ENCODE measurements at regions not wholly inside any gene's neighbourhood (a gene's known extent, or its start where the extent isn't known, plus 50 kb on each side); places are given as distances from the start of the nearest gene placed in this dataset.

GRCh38 chr20:60669211-60669610, 582.9 kb upstream of the CDH4 start:
- Histone ChIP-seq H3K27me3 (ENCODE audit: insufficient read depth, low read length) (no peaks in the 10 kb centered on the region), H2AK5ac (ENCODE audit: low read length) (no peak overlapping the region), H3K79me1 (ENCODE audit: low read length) (no peaks in the 10 kb centered on the region), H4K8ac (ENCODE audit: low read depth, low read length) (no peak overlapping the region), H4K12ac (ENCODE audit: low read depth, low read length) (no peak overlapping the region), H3K9me3 (ENCODE audit: insufficient read depth, low read depth, low read length) (no peaks in the 10 kb centered on the region), H3K79me2 (ENCODE audit: control insufficient read depth, insufficient read depth, low read length, poor library complexity) (no peaks in the 10 kb centered on the region), H2BK120ac (ENCODE audit: insufficient read depth, low read length, poor library complexity) (no peak overlapping the region), H3K27ac (ENCODE audit: low read depth, low read length) (no peak overlapping the region), H2BK5ac (ENCODE audit: low read depth, low read length, poor library complexity) (no peak overlapping the region), H3K4me2 (ENCODE audit: low read length) (no peak overlapping the region), H3K36me3 (ENCODE audit: control insufficient read depth in 1 of 2, insufficient read depth in 2 of 2, low read length in 2 of 2) (no peaks in the 10 kb centered on the region), H3K4ac (ENCODE audit: low read depth, low read length) (no peak overlapping the region), H2BK12ac (ENCODE audit: low read length) (no peak overlapping the region), H3K18ac (ENCODE audit: low read length) (no peak overlapping the region), H4K91ac (ENCODE audit: low read depth, low read length) (no peak overlapping the region), H3K14ac (ENCODE audit: low read length) (no peak overlapping the region), H3K4me1 (ENCODE audit: control insufficient read depth in 1 of 2, insufficient read depth in 2 of 2, low read length in 2 of 2) (no peaks in the 10 kb centered on the region), H2AFZ (ENCODE audit: insufficient read depth, low read length, poor library complexity) (no peak overlapping the region), H3K23ac (ENCODE audit: low read length) (no peak overlapping the region), H3K4me3 (ENCODE audit: low read depth, low read length) (no peak overlapping the region), H3K9ac (ENCODE audit: low read length) (no peak overlapping the region)
- DNase-seq, result no peak
- no CpG with 5 or more reads among the region's 7 CpGs for WGBS (ENCODE audit: extremely low coverage, insufficient coverage, insufficient read length)

GRCh38 chr20:60676011-60676410, 576.0 kb upstream of the CDH4 start:
- no peak overlapping the region for H3K4ac ChIP-seq (ENCODE audit: low read depth, low read length)
- no peak overlapping the region for H3K4me3 ChIP-seq (ENCODE audit: low read depth, low read length)
- H3K79me2 ChIP-seq (ENCODE audit: control insufficient read depth, insufficient read depth, low read length, poor library complexity), result no peaks in the 10 kb centered on the region
- no peaks in the 10 kb centered on the region for H3K27me3 ChIP-seq (ENCODE audit: insufficient read depth, low read length)
- H2AK5ac ChIP-seq (ENCODE audit: low read length), result no peak overlapping the region
- DNase-seq, result no peak
- no peak overlapping the region for H2BK5ac ChIP-seq (ENCODE audit: low read depth, low read length, poor library complexity)
- no peaks in the 10 kb centered on the region for H3K4me1 ChIP-seq (ENCODE audit: control insufficient read depth in 1 of 2, insufficient read depth in 2 of 2, low read length in 2 of 2)
- no peak overlapping the region for H3K18ac ChIP-seq (ENCODE audit: low read length)
- no peak overlapping the region for H3K14ac ChIP-seq (ENCODE audit: low read length)
- H4K12ac ChIP-seq (ENCODE audit: low read depth, low read length), result no peak overlapping the region
- H4K91ac ChIP-seq (ENCODE audit: low read depth, low read length), result no peak overlapping the region
- H3K4me2 ChIP-seq (ENCODE audit: low read length), result no peak overlapping the region
- no peak overlapping the region for H2BK12ac ChIP-seq (ENCODE audit: low read length)
- no peak overlapping the region for H3K27ac ChIP-seq (ENCODE audit: low read depth, low read length)
- no peak overlapping the region for H2BK120ac ChIP-seq (ENCODE audit: insufficient read depth, low read length, poor library complexity)
- H3K36me3 ChIP-seq (ENCODE audit: control insufficient read depth in 1 of 2, insufficient read depth in 2 of 2, low read length in 2 of 2), result no peaks in the 10 kb centered on the region
- H3K9me3 ChIP-seq (ENCODE audit: insufficient read depth, low read depth, low read length), result no peaks in the 10 kb centered on the region
- no peaks in the 10 kb centered on the region for H3K79me1 ChIP-seq (ENCODE audit: low read length)
- H3K9ac ChIP-seq (ENCODE audit: low read length), result no peak overlapping the region
- no peak overlapping the region for H2AFZ ChIP-seq (ENCODE audit: insufficient read depth, low read length, poor library complexity)
- H4K8ac ChIP-seq (ENCODE audit: low read depth, low read length), result no peak overlapping the region
- no peak overlapping the region for H3K23ac ChIP-seq (ENCODE audit: low read length)

DNA sequence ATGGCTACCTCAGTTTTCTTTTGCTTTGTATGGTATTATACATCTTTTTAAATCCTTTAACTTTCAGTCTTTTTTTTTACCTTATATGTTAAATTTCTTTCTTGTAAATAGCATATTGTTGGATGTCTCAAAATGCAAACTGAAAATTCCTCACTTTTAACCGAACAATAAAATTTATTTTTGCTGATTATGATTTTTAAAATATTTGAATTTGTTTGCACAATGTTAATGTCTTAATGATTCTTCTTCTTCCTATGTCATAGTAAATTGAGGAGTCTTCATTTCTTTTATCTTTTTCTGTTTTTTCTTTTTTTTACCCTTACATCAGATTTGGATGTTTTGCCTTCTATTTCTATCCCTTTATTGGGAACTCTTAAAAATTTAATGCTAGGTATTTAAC, 574.2 kb upstream of the CDH4 start:
- WGBS (ENCODE audit: extremely low coverage, insufficient coverage, insufficient read length), result no CpG with 5 or more reads among the region's 1 CpG
- no peak overlapping the region for H3K4me2 ChIP-seq (ENCODE audit: low read length)

DNA sequence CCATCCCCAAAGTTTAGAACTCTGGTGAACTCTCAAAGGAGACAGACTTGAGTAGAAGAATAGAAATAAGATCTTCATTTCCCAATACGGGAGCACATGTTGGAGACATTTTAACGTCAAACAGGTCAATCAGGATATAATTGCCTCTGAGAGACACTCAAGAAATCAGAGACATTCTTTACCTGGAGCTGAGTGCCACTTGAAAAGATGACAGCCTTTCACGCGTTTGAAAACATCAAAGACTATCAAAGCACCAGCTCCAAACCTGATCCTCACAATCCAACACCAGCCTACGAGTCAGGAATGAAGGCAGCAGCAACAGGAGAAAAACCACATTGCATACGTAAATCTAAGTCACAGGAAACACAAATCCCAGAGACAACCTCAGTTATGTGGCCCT, 571.5 kb upstream of the CDH4 start:
- H2AFZ ChIP-seq (ENCODE audit: insufficient read depth, low read length, poor library complexity), result no peak overlapping the region
- no peaks in the 10 kb centered on the region for H3K79me2 ChIP-seq (ENCODE audit: control insufficient read depth, insufficient read depth, low read length, poor library complexity)
- H3K23ac ChIP-seq (ENCODE audit: low read length), result no peak overlapping the region
- H2BK12ac ChIP-seq (ENCODE audit: low read length), result no peak overlapping the region
- H3K4me3 ChIP-seq (ENCODE audit: low read depth, low read length), result no peak overlapping the region
- no peak overlapping the region for H4K12ac ChIP-seq (ENCODE audit: low read depth, low read length)
- H3K27me3 ChIP-seq (ENCODE audit: insufficient read depth, low read length), result no peaks in the 10 kb centered on the region
- WGBS (ENCODE audit: extremely low coverage, insufficient coverage, insufficient read length), result no CpG with 5 or more reads among the region's 6 CpGs
- no peaks in the 10 kb centered on the region for H3K9me3 ChIP-seq (ENCODE audit: insufficient read depth, low read depth, low read length)
- no peak overlapping the region for H4K91ac ChIP-seq (ENCODE audit: low read depth, low read length)
- DNase-seq, result no peak
- H2BK120ac ChIP-seq (ENCODE audit: insufficient read depth, low read length, poor library complexity), result no peak overlapping the region
- H3K4me2 ChIP-seq (ENCODE audit: low read length), result no peak overlapping the region
- H2BK5ac ChIP-seq (ENCODE audit: low read depth, low read length, poor library complexity), result no peak overlapping the region
- H3K27ac ChIP-seq (ENCODE audit: low read depth, low read length), result no peak overlapping the region
- no peak overlapping the region for H3K18ac ChIP-seq (ENCODE audit: low read length)
- no peaks in the 10 kb centered on the region for H3K79me1 ChIP-seq (ENCODE audit: low read length)
- no peak overlapping the region for H3K14ac ChIP-seq (ENCODE audit: low read length)
- no peak overlapping the region for H3K4ac ChIP-seq (ENCODE audit: low read depth, low read length)
- H4K8ac ChIP-seq (ENCODE audit: low read depth, low read length), result no peak overlapping the region
- no peak overlapping the region for H3K9ac ChIP-seq (ENCODE audit: low read length)
- no peaks in the 10 kb centered on the region for H3K4me1 ChIP-seq (ENCODE audit: control insufficient read depth in 1 of 2, insufficient read depth in 2 of 2, low read length in 2 of 2)
- no peaks in the 10 kb centered on the region for H3K36me3 ChIP-seq (ENCODE audit: control insufficient read depth in 1 of 2, insufficient read depth in 2 of 2, low read length in 2 of 2)
- no peak overlapping the region for H2AK5ac ChIP-seq (ENCODE audit: low read length)

More for the DNA sequence above, 574.2 kb upstream of the CDH4 start:
- Histone ChIP-seq H3K27ac (ENCODE audit: low read depth, low read length) (no peak overlapping the region), H2AK5ac (ENCODE audit: low read length) (no peak overlapping the region), H2BK5ac (ENCODE audit: low read depth, low read length, poor library complexity) (no peak overlapping the region), H3K27me3 (ENCODE audit: insufficient read depth, low read length) (no peaks in the 10 kb centered on the region), H3K79me2 (ENCODE audit: control insufficient read depth, insufficient read depth, low read length, poor library complexity) (no peaks in the 10 kb centered on the region), H3K18ac (ENCODE audit: low read length) (no peak overlapping the region), H2BK12ac (ENCODE audit: low read length) (no peak overlapping the region), H3K9me3 (ENCODE audit: insufficient read depth, low read depth, low read length) (no peaks in the 10 kb centered on the region), H3K79me1 (ENCODE audit: low read length) (no peaks in the 10 kb centered on the region), H3K23ac (ENCODE audit: low read length) (no peak overlapping the region), H3K36me3 (ENCODE audit: control insufficient read depth in 1 of 2, insufficient read depth in 2 of 2, low read length in 2 of 2) (no peaks in the 10 kb centered on the region), H3K4me3 (ENCODE audit: low read depth, low read length) (no peak overlapping the region), H3K4me1 (ENCODE audit: control insufficient read depth in 1 of 2, insufficient read depth in 2 of 2, low read length in 2 of 2) (no peaks in the 10 kb centered on the region), H4K8ac (ENCODE audit: low read depth, low read length) (no peak overlapping the region), H2BK120ac (ENCODE audit: insufficient read depth, low read length, poor library complexity) (no peak overlapping the region), H3K14ac (ENCODE audit: low read length) (no peak overlapping the region), H4K91ac (ENCODE audit: low read depth, low read length) (no peak overlapping the region), H4K12ac (ENCODE audit: low read depth, low read length) (no peak overlapping the region), H3K9ac (ENCODE audit: low read length) (no peak overlapping the region), H3K4ac (ENCODE audit: low read depth, low read length) (no peak overlapping the region), H2AFZ (ENCODE audit: insufficient read depth, low read length, poor library complexity) (no peak overlapping the region)
- DNase-seq, result no peak
